Left lung (tissue), 4 donors: ENCODE measurements at regions not wholly inside any gene's neighbourhood (a gene's known extent, or its start where the extent isn't known, plus 50 kb on each side); places are given as distances from the start of the nearest gene placed in this dataset.

Experiments used
- ATAC-seq: fragments of 200-7000 bp; cut with Tn5 transposase; one replicate; pipeline ENCODE4 v1.9.1; 2020; ENCODE audit warnings: moderate library complexity
- DNase-seq, 4 donors: peaks; one replicate each; pipeline ENCODE4 v3.0.0-alpha.2; 2013 to 2020
- H3K27ac ChIP-seq, 2 donors: fragments of 200-600 bp; sonication (generic) in 1 of 2; one replicate each; pipeline versions ENCODE4 v1.5.0 to v1.8.0; 2020 to 2021
- H3K27me3 ChIP-seq, 2 donors: fragments of 200-600 bp; sonication (generic) in 1 of 2; one replicate each; pipeline versions ENCODE4 v1.5.0 to v1.8.0; 2020 to 2021
- H3K36me3 ChIP-seq, 2 donors: fragments of 200-600 bp; sonication (generic) in 1 of 2; one replicate each; pipeline versions ENCODE4 v1.5.0 to v1.8.0; 2020 to 2021
- H3K4me1 ChIP-seq, 2 donors: fragments of 200-600 bp; one replicate each; pipeline ENCODE4 v1.8.0; 2021
- H3K4me3 ChIP-seq, 2 donors: fragments of 200-600 bp; sonication (generic) in 1 of 2; one replicate each; pipeline versions ENCODE4 v1.5.0 to v1.8.0; 2020 to 2021; ENCODE audit warnings: mild to moderate bottlenecking in 1 of 2
- H3K9me3 ChIP-seq, 2 donors: fragments of 200-600 bp; sonication (generic) in 1 of 2; one replicate each; pipeline versions ENCODE4 v1.5.0 to v1.8.0; 2020 to 2021
- intact Hi-C, 2 donors: fragments of 100-400 bp; cut with DNase I; formaldehyde crosslinking; loops; one replicate each; pipeline versions ENCODE4 v1.11.2 to v1.14.2; 2022
- TF ChIP-seq, protein P1 (sequence below), 2 donors: fragments of 200-600 bp; sonication (generic) in 1 of 2; IDR thresholded peaks; one replicate each; pipeline versions ENCODE4 v1.5.0 to v1.8.0; 2021; ENCODE audit warnings: antibody characterized with exemption in 2 of 2
- donor health status: DM: no; HTN: yes; CAD: no.
- donor health status: DM: no; HTN: no; CAD: no.

DNA sequence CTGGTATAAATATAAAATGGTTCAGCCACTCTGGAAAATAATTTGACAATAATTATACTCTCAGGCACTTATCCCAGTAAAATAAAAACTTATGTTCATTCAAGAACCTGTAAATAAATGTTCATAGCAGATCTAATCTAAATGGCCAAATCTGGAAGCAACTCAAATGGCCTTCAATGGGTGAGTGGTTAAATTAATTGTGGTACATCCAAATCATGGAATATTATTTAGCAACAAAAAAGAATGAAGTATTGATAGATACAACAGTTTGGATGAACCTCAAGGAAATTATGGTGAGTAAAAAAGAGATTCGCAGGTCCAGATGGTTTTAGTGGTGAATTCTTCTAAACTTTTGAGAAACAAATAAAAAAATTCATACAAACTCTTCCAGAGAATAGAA, 287.0 kb upstream of the ZC3H12C start:
- H3K4me1 ChIP-seq: no peaks in the 10 kb centered on the region
- no peak overlapping the region for H3K27ac ChIP-seq
- no peaks in the 10 kb centered on the region for H3K36me3 ChIP-seq
- DNase-seq (no peak), ATAC-seq (no peak)
- H3K4me3 ChIP-seq: no peak overlapping the region
- intact Hi-C loops: no loop called here
- TF ChIP-seq, protein P1, sequence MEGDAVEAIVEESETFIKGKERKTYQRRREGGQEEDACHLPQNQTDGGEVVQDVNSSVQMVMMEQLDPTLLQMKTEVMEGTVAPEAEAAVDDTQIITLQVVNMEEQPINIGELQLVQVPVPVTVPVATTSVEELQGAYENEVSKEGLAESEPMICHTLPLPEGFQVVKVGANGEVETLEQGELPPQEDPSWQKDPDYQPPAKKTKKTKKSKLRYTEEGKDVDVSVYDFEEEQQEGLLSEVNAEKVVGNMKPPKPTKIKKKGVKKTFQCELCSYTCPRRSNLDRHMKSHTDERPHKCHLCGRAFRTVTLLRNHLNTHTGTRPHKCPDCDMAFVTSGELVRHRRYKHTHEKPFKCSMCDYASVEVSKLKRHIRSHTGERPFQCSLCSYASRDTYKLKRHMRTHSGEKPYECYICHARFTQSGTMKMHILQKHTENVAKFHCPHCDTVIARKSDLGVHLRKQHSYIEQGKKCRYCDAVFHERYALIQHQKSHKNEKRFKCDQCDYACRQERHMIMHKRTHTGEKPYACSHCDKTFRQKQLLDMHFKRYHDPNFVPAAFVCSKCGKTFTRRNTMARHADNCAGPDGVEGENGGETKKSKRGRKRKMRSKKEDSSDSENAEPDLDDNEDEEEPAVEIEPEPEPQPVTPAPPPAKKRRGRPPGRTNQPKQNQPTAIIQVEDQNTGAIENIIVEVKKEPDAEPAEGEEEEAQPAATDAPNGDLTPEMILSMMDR (IDR thresholded peaks at IDR 0.05): no peak
- no peaks in the 10 kb centered on the region for H3K27me3 ChIP-seq
- peaks cover 0 to 11% of the 10 kb centered on the region in 2 donors for H3K9me3 ChIP-seq

DNA sequence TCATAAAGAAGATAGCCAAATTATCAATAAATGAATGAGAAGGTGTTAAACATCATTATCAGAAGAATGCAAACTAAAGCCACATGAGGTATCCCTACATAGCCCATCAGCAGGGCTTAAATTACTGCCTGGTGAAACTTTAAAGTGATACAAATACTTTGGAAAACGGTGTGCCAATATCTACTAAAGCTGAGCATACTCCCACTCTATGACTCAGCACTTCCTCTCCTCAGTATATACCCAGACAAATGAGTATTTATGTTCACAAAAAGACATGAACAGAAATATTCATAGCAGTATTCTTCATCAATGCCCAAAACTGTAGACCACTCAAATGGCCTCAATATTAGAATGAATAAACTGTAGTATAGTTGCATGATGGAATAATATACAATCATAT, 284.6 kb upstream of the ZC3H12C start:
- TF ChIP-seq, protein P1 (IDR thresholded peaks at IDR 0.05): no peak
- ATAC-seq: no peak
- H3K27me3 ChIP-seq: no peaks in the 10 kb centered on the region

DNA sequence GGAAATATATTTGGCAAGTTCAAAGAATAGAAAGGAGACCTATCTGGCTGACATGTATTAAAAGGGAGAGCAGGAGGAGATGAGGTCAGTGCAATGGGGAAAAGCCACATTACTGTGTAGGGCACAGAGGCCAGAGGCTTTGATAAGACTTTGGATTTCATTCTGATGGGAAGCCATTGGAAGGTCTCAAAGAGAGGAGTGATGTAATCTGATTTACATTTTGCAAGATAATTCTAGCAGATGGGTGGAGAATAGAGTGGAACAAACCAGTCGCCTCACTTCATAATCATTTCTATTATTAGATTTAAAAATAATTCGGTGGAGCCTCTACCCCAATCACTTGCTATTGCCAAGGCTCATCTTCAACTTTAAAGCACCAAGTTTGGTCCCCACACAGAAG, 278.4 kb upstream of the ZC3H12C start:
- Histone ChIP-seq H3K27ac (no peak overlapping the region), H3K9me3 (no peaks in the 10 kb centered on the region), H3K4me1 (no peaks in the 10 kb centered on the region), H3K4me3 (no peak overlapping the region), H3K36me3 (no peaks in the 10 kb centered on the region), H3K27me3 (no peaks in the 10 kb centered on the region)
- TF ChIP-seq, protein P1 (IDR thresholded peaks at IDR 0.05): no peak
- no peak for ATAC-seq
- DNase-seq: no peak
- intact Hi-C loops: no loop called here

More for the DNA sequence above, 284.6 kb upstream of the ZC3H12C start:
- intact Hi-C loops: no loop called here
- Histone ChIP-seq H3K4me1 (no peaks in the 10 kb centered on the region), H3K36me3 (no peaks in the 10 kb centered on the region), H3K9me3 (peaks cover 0 to 11% of the 10 kb centered on the region in 2 donors), H3K4me3 (no peak overlapping the region), H3K27ac (no peak overlapping the region)
- no peak for DNase-seq

DNA sequence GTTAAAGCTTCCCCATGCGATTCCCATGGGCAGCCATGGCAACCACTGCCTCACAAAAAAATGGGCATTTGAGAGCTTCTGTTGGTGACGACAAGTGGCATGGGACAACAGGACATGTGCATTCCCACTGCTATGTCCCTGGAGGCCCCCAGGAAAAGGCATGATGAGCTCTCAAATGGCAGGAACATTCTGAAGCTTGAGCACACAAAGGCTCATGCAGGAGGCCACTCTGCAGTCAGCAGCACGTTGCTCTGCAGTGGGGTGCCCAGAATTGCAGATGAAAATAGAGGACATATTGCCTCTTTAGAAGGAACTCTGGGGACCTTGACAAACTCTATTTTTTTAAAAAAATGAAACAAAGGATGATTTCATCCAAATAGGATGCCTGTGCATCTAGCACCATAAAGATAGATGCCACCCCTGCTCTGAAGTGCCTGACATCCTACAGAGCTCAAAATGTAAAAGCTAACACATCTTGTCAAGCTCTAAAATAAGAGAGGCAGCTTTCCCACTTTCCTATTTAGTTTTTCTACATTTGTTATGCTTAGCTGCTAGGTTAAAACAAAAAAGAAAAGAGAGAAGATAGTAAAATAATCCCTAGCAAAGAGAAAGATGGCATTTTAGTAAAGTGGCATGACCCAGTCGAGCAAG, 277.6 kb upstream of the ZC3H12C start:
- no peaks in the 10 kb centered on the region for H3K9me3 ChIP-seq
- no peaks in the 10 kb centered on the region for H3K36me3 ChIP-seq
- TF ChIP-seq, protein P1 (IDR thresholded peaks at IDR 0.05): no peak
- H3K4me1 ChIP-seq: no peaks in the 10 kb centered on the region
- no peaks in the 10 kb centered on the region for H3K27me3 ChIP-seq
- H3K4me3 ChIP-seq: no peak overlapping the region
- intact Hi-C loops: no loop called here
- no peak for DNase-seq
- H3K27ac ChIP-seq: no peak overlapping the region
- no peak for ATAC-seq

DNA sequence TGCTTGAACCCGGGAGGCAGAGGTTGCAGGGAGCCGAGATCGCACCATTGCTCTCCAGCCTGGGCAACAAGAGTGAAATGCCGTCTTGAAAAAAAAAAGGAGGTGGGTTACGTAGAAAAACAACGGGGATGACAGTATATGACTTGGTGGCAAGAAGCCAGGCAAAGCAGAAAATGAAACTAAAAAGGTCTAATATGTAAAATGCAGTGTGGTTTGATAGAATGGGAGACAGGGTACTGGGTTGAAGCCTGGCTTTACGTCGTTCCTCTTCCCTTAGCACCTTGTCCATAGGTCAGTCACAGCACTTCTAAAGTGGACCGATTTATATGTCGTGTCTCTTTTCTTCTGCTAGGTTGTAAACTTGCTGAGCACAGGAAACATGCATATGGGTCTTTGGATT, 274.9 kb upstream of the ZC3H12C start:
- intact Hi-C loops: no loop called here
- ATAC-seq (no peak), DNase-seq (no peak)
- H3K27me3 ChIP-seq: no peaks in the 10 kb centered on the region
- H3K9me3 ChIP-seq: no peaks in the 10 kb centered on the region
- no peak overlapping the region for H3K4me3 ChIP-seq
- H3K4me1 ChIP-seq: no peaks in the 10 kb centered on the region
- H3K36me3 ChIP-seq: no peaks in the 10 kb centered on the region
- TF ChIP-seq, protein P1 (IDR thresholded peaks at IDR 0.05): no peak
- H3K27ac ChIP-seq: no peak overlapping the region
